ENCODE measurements at regions not wholly inside any gene's neighbourhood (a gene's known extent, or its start where the extent isn't known, plus 50 kb on each side); places are given as distances from the start of the nearest gene placed in this dataset.

DNA sequence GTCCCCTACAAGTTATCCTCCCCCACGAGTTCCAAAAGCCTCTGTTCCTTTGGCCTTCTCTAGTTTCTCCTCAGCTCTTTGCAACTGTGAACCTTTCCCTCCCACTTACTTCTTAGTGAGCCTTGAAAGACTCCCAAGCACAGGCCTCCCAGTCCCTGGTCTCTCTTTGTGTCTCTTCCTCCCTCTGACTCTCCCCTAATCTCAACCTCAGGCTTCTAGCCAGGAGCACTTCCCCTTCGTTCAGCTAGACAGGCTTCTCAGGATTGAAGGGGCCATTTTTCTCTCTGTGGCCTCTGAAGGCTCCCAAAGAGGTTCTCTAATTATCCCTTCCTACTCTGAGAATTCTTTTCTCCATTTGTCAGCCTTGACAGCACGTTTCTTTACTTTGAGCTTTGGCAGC lies 50.2 kb upstream of the PHYHIPL start:
- H3K4me3 ChIP-seq, result no peak overlapping the region
- peaks cover 8 to 12% of the 10 kb centered on the region in 2 donors for H3K4me1 ChIP-seq (ENCODE audit: control insufficient read depth in 1 of 2, low read depth in 2 of 2)
- no peak for ATAC-seq (ENCODE audit: insufficient number of reproducible peaks, low FRiP score, low read depth)
- DNase-seq (ENCODE audit: low spot score), result no peak
- no peaks in the 10 kb centered on the region for H3K36me3 ChIP-seq
- TF ChIP-seq, protein P1, sequence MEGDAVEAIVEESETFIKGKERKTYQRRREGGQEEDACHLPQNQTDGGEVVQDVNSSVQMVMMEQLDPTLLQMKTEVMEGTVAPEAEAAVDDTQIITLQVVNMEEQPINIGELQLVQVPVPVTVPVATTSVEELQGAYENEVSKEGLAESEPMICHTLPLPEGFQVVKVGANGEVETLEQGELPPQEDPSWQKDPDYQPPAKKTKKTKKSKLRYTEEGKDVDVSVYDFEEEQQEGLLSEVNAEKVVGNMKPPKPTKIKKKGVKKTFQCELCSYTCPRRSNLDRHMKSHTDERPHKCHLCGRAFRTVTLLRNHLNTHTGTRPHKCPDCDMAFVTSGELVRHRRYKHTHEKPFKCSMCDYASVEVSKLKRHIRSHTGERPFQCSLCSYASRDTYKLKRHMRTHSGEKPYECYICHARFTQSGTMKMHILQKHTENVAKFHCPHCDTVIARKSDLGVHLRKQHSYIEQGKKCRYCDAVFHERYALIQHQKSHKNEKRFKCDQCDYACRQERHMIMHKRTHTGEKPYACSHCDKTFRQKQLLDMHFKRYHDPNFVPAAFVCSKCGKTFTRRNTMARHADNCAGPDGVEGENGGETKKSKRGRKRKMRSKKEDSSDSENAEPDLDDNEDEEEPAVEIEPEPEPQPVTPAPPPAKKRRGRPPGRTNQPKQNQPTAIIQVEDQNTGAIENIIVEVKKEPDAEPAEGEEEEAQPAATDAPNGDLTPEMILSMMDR (IDR thresholded peaks at IDR 0.05), result no peak
- H3K9me3 ChIP-seq, result no peaks in the 10 kb centered on the region
- no peaks in the 10 kb centered on the region for H3K27me3 ChIP-seq (replicated peaks; ENCODE audit: insufficient read depth)
- no peak overlapping the region for H3K27ac ChIP-seq
